ENCODE measurements at regions not wholly inside any gene's neighbourhood (a gene's known extent, or its start where the extent isn't known, plus 50 kb on each side); places are given as distances from the start of the nearest gene placed in this dataset.

DNA sequence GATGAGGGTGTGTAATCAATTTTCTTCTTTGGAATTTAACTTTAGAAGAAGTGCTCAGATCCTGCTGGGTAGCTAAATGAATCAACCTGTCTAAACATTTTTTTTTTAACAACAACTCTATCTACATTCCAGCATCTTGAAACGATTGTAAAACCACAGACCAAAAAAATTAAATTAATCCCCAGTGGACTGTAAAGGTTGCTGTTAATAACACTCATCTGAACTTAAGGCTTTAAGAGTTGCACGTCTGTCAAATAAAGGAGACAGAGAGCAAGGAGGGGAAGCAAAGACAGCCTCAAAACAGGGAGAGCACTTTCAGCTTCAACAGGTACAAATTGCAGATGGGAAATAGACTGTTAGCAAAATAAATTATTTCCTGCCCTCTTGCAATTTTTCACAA is 548.5 kb downstream of the DTWD2 start:
- no peak for DNase-seq
- Histone ChIP-seq H3K4me1 (no peaks in the 10 kb centered on the region), H3K27me3 (replicated peaks in 1 of 7) (no peaks in the 10 kb centered on the region), H3K4me3 (no peak overlapping the region), H3K27ac (no peak overlapping the region), H3K36me3 (no peaks in the 10 kb centered on the region), H3K9me3 (no peaks in the 10 kb centered on the region)
- no peak for TF ChIP-seq POLR2A (IDR thresholded peaks at IDR 0.05)
- no peak for TF ChIP-seq CTCF (IDR thresholded peaks at IDR 0.05 in 8 of 11, conservative IDR thresholded peaks at IDR 0.05 in 3 of 11)
- no peak for TF ChIP-seq POLR2AphosphoS5 (IDR thresholded peaks at IDR 0.05)
- WGBS, 5 donors: 8 to 28% (median 21%) methylated on average over 2 of the region's 2 CpGs
- intact Hi-C loops (cut with DNase I; ENCODE audit: low total_unique reads): no loop called here

DNA sequence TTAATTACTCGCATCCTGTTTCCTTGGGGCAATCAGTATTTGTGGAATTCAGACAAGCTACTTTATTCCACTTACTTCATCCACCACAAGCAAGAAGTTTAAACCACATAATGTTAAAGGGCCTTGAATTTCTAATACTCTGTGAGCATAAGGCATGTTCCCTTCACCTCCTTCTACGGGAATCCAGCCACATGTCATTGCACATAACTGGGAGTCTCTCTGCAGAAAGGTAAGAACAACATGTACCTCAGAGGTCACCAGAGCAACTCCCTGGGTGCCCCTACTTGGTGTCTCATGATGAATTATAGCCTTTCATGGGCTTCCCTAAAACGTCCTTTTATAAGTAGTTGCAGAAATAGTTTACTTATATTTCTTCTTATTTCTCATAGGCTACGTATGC is 553.2 kb downstream of the DTWD2 start:
- no peaks in the 10 kb centered on the region for H3K9me3 ChIP-seq
- no peak for DNase-seq
- WGBS, 5 donors: 70 to 80% (median 74%) methylated on average over 4 of the region's 4 CpGs
- H3K36me3 ChIP-seq: no peaks in the 10 kb centered on the region
- no peak overlapping the region for H3K27ac ChIP-seq
- no peaks in the 10 kb centered on the region for H3K4me1 ChIP-seq
- intact Hi-C loops (cut with DNase I; ENCODE audit: low total_unique reads): no loop called here
- TF ChIP-seq CTCF (IDR thresholded peaks at IDR 0.05 in 8 of 11, conservative IDR thresholded peaks at IDR 0.05 in 3 of 11): no peak
- TF ChIP-seq POLR2AphosphoS5 (IDR thresholded peaks at IDR 0.05): no peak
- TF ChIP-seq POLR2A (IDR thresholded peaks at IDR 0.05): no peak
- H3K4me3 ChIP-seq: no peak overlapping the region
- H3K27me3 ChIP-seq (replicated peaks in 1 of 7): no peaks in the 10 kb centered on the region

DNA sequence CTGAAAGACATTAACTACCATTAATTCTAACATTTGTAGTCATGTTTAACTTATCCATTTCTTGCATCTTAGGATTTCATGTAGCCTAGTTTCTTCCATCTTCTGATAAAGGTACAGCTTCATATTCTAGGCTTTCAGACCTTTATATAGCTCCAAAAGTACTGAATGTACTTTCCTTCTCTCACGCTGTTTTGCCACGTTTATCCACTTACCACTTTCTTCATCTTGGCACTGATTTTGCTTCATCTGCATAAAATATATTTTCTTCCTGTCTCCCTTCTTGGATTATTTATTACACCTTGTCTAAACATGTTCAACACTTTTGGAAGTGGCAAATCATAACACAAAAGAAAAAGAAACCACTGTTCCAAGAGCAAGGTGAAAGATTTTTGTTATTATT is 553.8 kb downstream of the DTWD2 start:
- WGBS, 5 donors: 60 to 87% (median 78%) methylated on average over 2 of the region's 2 CpGs
- Histone ChIP-seq H3K27me3 (replicated peaks in 1 of 7) (no peaks in the 10 kb centered on the region), H3K36me3 (no peaks in the 10 kb centered on the region), H3K9me3 (no peaks in the 10 kb centered on the region), H3K4me3 (no peak overlapping the region), H3K27ac (no peak overlapping the region), H3K4me1 (no peaks in the 10 kb centered on the region)
- DNase-seq: no peak
- intact Hi-C loops (cut with DNase I; ENCODE audit: low total_unique reads): no loop called here
- TF ChIP-seq CTCF (IDR thresholded peaks at IDR 0.05 in 8 of 11, conservative IDR thresholded peaks at IDR 0.05 in 3 of 11) (no peak), POLR2AphosphoS5 (IDR thresholded peaks at IDR 0.05) (no peak), POLR2A (IDR thresholded peaks at IDR 0.05) (no peak)

GRCh38 chr5:118430076-118430475 is 558.3 kb downstream of the DTWD2 start:
- Histone ChIP-seq H3K4me3 (no peak overlapping the region), H3K36me3 (no peaks in the 10 kb centered on the region), H3K9me3 (peaks cover 0 to 18% (median 11%) of the 10 kb centered on the region in 8 donors), H3K27ac (no peak overlapping the region), H3K4me1 (no peaks in the 10 kb centered on the region), H3K27me3 (replicated peaks in 1 of 7) (no peaks in the 10 kb centered on the region)
- intact Hi-C loops (cut with DNase I; ENCODE audit: low total_unique reads): no loop called here
- WGBS, 5 donors: 93 to 99% (median 97%) methylated on average over 2 of the region's 2 CpGs
- DNase-seq: no peak
- TF ChIP-seq POLR2A (IDR thresholded peaks at IDR 0.05): no peak
- no peak for TF ChIP-seq CTCF (IDR thresholded peaks at IDR 0.05 in 8 of 11, conservative IDR thresholded peaks at IDR 0.05 in 3 of 11)
- no peak for TF ChIP-seq POLR2AphosphoS5 (IDR thresholded peaks at IDR 0.05)

Data from spleen (tissue), 11 donors.